Neural progenitor cell (in vitro differentiated cells): ENCODE measurements at regions not wholly inside any gene's neighbourhood (a gene's known extent, or its start where the extent isn't known, plus 50 kb on each side); places are given as distances from the start of the nearest gene placed in this dataset.

ENCODE experiments used
- EZH2 ChIP-seq: fragments of 200-600 bp; sonication (generic); IDR thresholded peaks from 2 replicates; pipeline ENCODE4 v1.6.1; 2017; ENCODE audit warnings: antibody characterized with exemption, mild to moderate bottlenecking, moderate library complexity
- TF ChIP-seq, protein P1 (sequence below): fragments of 200-600 bp; sonication (generic); IDR thresholded peaks from 2 replicates; pipeline ENCODE4 v1.5.1; 2017; ENCODE audit warnings: antibody characterized with exemption, mild to moderate bottlenecking

DNA sequence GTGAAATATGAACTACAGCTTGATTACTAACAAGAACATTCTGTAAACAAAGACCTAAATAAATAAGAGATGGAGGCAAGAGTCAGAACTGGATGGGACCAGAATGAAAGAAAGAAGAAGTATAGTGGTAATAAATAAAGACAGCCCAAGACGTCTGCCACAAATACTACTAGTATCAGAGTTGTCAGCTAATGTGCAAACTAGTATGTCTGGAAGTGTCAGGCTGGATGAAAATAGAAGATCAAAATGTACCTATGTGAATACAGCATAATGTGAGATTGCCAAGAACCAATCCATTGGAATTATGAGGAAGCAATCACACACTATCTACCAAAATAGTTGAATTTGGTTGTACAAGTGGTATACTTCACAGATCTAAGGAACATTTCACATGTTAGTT lies 353.0 kb downstream of the BTG1 start:
- TF ChIP-seq, protein P1, sequence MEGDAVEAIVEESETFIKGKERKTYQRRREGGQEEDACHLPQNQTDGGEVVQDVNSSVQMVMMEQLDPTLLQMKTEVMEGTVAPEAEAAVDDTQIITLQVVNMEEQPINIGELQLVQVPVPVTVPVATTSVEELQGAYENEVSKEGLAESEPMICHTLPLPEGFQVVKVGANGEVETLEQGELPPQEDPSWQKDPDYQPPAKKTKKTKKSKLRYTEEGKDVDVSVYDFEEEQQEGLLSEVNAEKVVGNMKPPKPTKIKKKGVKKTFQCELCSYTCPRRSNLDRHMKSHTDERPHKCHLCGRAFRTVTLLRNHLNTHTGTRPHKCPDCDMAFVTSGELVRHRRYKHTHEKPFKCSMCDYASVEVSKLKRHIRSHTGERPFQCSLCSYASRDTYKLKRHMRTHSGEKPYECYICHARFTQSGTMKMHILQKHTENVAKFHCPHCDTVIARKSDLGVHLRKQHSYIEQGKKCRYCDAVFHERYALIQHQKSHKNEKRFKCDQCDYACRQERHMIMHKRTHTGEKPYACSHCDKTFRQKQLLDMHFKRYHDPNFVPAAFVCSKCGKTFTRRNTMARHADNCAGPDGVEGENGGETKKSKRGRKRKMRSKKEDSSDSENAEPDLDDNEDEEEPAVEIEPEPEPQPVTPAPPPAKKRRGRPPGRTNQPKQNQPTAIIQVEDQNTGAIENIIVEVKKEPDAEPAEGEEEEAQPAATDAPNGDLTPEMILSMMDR: no peak
- no peak for TF ChIP-seq EZH2
